Sigmoid colon (tissue), 4 donors: ENCODE measurements at regions not wholly inside any gene's neighbourhood (a gene's known extent, or its start where the extent isn't known, plus 50 kb on each side); places are given as distances from the start of the nearest gene placed in this dataset.

ENCODE experiments used
- CTCF ChIP-seq, 4 experiments: fragments of 450-650 bp in 3 of 4; fragments of 200-600 bp in 1 of 4; IDR thresholded peaks; one replicate each; pipeline ENCODE4 v1.5.1; 2016 to 2019; ENCODE audit warnings: antibody characterized with exemption in 4 of 4, mild to moderate bottlenecking in 3 of 4, moderate library complexity in 2 of 4
- POLR2AphosphoS5 ChIP-seq, 4 donors: sonication (generic); formaldehyde crosslinking; IDR thresholded peaks; one replicate each; pipeline ENCODE4 v1.6.1; 2017; ENCODE audit warnings: antibody characterized with exemption in 4 of 4

GRCh38 chr2:120513776-120514357 is 167.9 kb downstream of the INHBB start:
- no peak for TF ChIP-seq CTCF (IDR thresholded peaks at IDR 0.05)
- TF ChIP-seq POLR2AphosphoS5 (IDR thresholded peaks at IDR 0.05) = no peak
